ENCODE measurements at regions not wholly inside any gene's neighbourhood (a gene's known extent, or its start where the extent isn't known, plus 50 kb on each side); places are given as distances from the start of the nearest gene placed in this dataset.
"Not testable (repeated sequence)": the region's sequence is repeated elsewhere in the genome, so short reads cannot be mapped to it uniquely, and the experiment has no call there.

- DNase-seq (ENCODE audit: low read depth in 2 of 2) = no peak
These were observed 784.1 kb downstream of the MAT2B start for GRCh38 chr5:164289526-164289925.

- no peak for DNase-seq (ENCODE audit: low read depth in 2 of 2)
These were observed 791.2 kb downstream of the MAT2B start for GRCh38 chr5:164296603-164297080.

GRCh38 chr5:164298165-164298564 is 792.7 kb downstream of the MAT2B start:
- DNase-seq (ENCODE audit: low read depth in 2 of 2) = no peak

- no peak for DNase-seq (ENCODE audit: low read depth in 2 of 2)
These were observed 794.9 kb downstream of the MAT2B start for GRCh38 chr5:164300295-164300694.

- DNase-seq (ENCODE audit: low read depth in 2 of 2) = no peak
These were observed 795.7 kb downstream of the MAT2B start for GRCh38 chr5:164301136-164301535.

GRCh38 chr5:164301708-164302107 is 796.3 kb downstream of the MAT2B start:
- DNase-seq (ENCODE audit: low read depth in 2 of 2) = no peak

GRCh38 chr5:164302533-164303235 is 797.3 kb downstream of the MAT2B start:
- DNase-seq (ENCODE audit: low read depth in 2 of 2) = no peak

- DNase-seq (ENCODE audit: low read depth in 2 of 2) = no peak
These were observed 798.3 kb downstream of the MAT2B start for GRCh38 chr5:164303646-164304215.

- no peak for DNase-seq (ENCODE audit: low read depth in 2 of 2)
These were observed 801.2 kb downstream of the MAT2B start for GRCh38 chr5:164306662-164307061.

- DNase-seq (ENCODE audit: low read depth in 2 of 2) = no peak
These were observed 807.4 kb downstream of the MAT2B start for GRCh38 chr5:164312801-164313200.

GRCh38 chr5:164317676-164318075 is 812.3 kb downstream of the MAT2B start:
- DNase-seq (ENCODE audit: low read depth in 2 of 2) = no peak

GRCh38 chr5:164319161-164319560 is 813.7 kb downstream of the MAT2B start:
- no peak for DNase-seq (ENCODE audit: low read depth in 2 of 2)

- DNase-seq (ENCODE audit: low read depth in 2 of 2) = no peak
These were observed 818.8 kb downstream of the MAT2B start for GRCh38 chr5:164324239-164324638.

- no peak for DNase-seq (ENCODE audit: low read depth in 2 of 2)
These were observed 820.8 kb downstream of the MAT2B start for GRCh38 chr5:164326219-164326618.

GRCh38 chr5:164327166-164327565 is 821.7 kb downstream of the MAT2B start:
- not testable (repeated sequence) for DNase-seq (ENCODE audit: low read depth in 2 of 2)

- no peak for DNase-seq (ENCODE audit: low read depth in 2 of 2)
These were observed 827.2 kb downstream of the MAT2B start for GRCh38 chr5:164332349-164333196.

GRCh38 chr5:164335837-164336236 is 830.4 kb downstream of the MAT2B start:
- DNase-seq (ENCODE audit: low read depth in 2 of 2) = no peak

- no peak for DNase-seq (ENCODE audit: low read depth in 2 of 2)
These were observed 830.9 kb downstream of the MAT2B start for GRCh38 chr5:164336276-164336675.

- DNase-seq (ENCODE audit: low read depth in 2 of 2) = no peak
These were observed 831.5 kb downstream of the MAT2B start for GRCh38 chr5:164336906-164337305.

GRCh38 chr5:164341056-164341619 is 835.7 kb downstream of the MAT2B start:
- no peak for DNase-seq (ENCODE audit: low read depth in 2 of 2)

- no peak for DNase-seq (ENCODE audit: low read depth in 2 of 2)
These were observed 839.9 kb downstream of the MAT2B start for GRCh38 chr5:164345173-164345849.

- no peak for DNase-seq (ENCODE audit: low read depth in 2 of 2)
These were observed 840.4 kb downstream of the MAT2B start for GRCh38 chr5:164345853-164346252.
